Activated CD8-positive, alpha-beta T cell treated with anti-CD3 and anti-CD28 coated beads, Interleukin-2, amount 10 ng/mL, durations not matched to agents 7 days and 5 days (primary cell): ENCODE measurements at regions not wholly inside any gene's neighbourhood (a gene's known extent, or its start where the extent isn't known, plus 50 kb on each side); places are given as distances from the start of the nearest gene placed in this dataset.

Experiments used
- ATAC-seq: fragments of 150-1000 bp; cut with Tn5 transposase; one replicate; pipeline ENCODE4 v1.10.0; 2021; ENCODE audit warnings: moderate library complexity
- CTCF ChIA-PET: fragments of 350-600 bp; sonication (Branson Sonifier 250); formaldehyde crosslinking; loops from one replicate; lab custom pipeline; 2021; ENCODE audit warnings: antibody characterized with exemption; lab: Charles Lee
- POLR2A ChIA-PET: fragments of 350-600 bp; sonication (Branson Sonifier 250); formaldehyde crosslinking; loops from one replicate; lab custom pipeline; 2021; ENCODE audit warnings: antibody characterized with exemption; lab: Charles Lee
- DNase-seq: peaks from one replicate; pipeline ENCODE4 v3.0.0-alpha.2; 2020
- H3K27ac Mint-ChIP-seq: one replicate; pipeline ENCODE4 v1.8.0; 2021; ENCODE audit warnings: mild to moderate bottlenecking, mixed read lengths
- H3K27me3 Mint-ChIP-seq: one replicate; pipeline ENCODE4 v1.8.0; 2021; ENCODE audit warnings: low read depth, mixed read lengths
- H3K36me3 Mint-ChIP-seq: one replicate; pipeline ENCODE4 v1.8.0; 2021; ENCODE audit warnings: low read depth, mixed read lengths
- H3K4me1 Mint-ChIP-seq: one replicate; pipeline ENCODE4 v1.8.0; 2021; ENCODE audit warnings: low read depth, mixed read lengths
- H3K4me3 Mint-ChIP-seq: one replicate; pipeline ENCODE4 v1.8.0; 2021; ENCODE audit warnings: mild to moderate bottlenecking, mixed read lengths
- H3K9me3 Mint-ChIP-seq: one replicate; pipeline ENCODE4 v1.8.0; 2022; ENCODE audit warnings: mixed read lengths; ENCODE audit not compliant: insufficient read depth

GRCh38 chr10:57026307-57026706 is 665.2 kb upstream of the ZWINT start:
- Mint-ChIP-seq H3K9me3 (peaks cover 7% of the 10 kb centered on the region), H3K4me1 (no peaks in the 10 kb centered on the region), H3K27ac (no peak overlapping the region), H3K4me3 (no peak overlapping the region), H3K36me3 (no peaks in the 10 kb centered on the region), H3K27me3 (no peaks in the 10 kb centered on the region)
- DNase-seq = no peak
- ATAC-seq = no peak
- ChIA-PET POLR2A (no interaction called here), CTCF (no interaction called here)

- Mint-ChIP-seq H3K4me3 (no peak overlapping the region), H3K27me3 (no peaks in the 10 kb centered on the region), H3K9me3 (no peaks in the 10 kb centered on the region), H3K4me1 (no peaks in the 10 kb centered on the region), H3K27ac (no peak overlapping the region), H3K36me3 (no peaks in the 10 kb centered on the region)
- CTCF ChIA-PET = no interaction called here
- POLR2A ChIA-PET = no interaction called here
- DNase-seq (no peak), ATAC-seq (no peak)
Observed at GRCh38 chr10:57023626-57024025, 662.6 kb upstream of the ZWINT start.

- Mint-ChIP-seq H3K4me3 (no peak overlapping the region), H3K27ac (no peak overlapping the region), H3K9me3 (peaks cover 9% of the 10 kb centered on the region), H3K27me3 (no peaks in the 10 kb centered on the region), H3K36me3 (no peaks in the 10 kb centered on the region), H3K4me1 (no peaks in the 10 kb centered on the region)
- ChIA-PET POLR2A (no interaction called here), CTCF (no interaction called here)
- ATAC-seq = no peak
- no peak for DNase-seq
Observed at GRCh38 chr10:57018452-57018851, 657.4 kb upstream of the ZWINT start.

- ATAC-seq = no peak
- ChIA-PET CTCF (no interaction called here), POLR2A (no interaction called here)
- DNase-seq = no peak
- no peaks in the 10 kb centered on the region for H3K36me3 Mint-ChIP-seq
- no peak overlapping the region for H3K27ac Mint-ChIP-seq
- no peaks in the 10 kb centered on the region for H3K4me1 Mint-ChIP-seq
- H3K27me3 Mint-ChIP-seq = no peaks in the 10 kb centered on the region
- H3K9me3 Mint-ChIP-seq = peaks cover 9% of the 10 kb centered on the region
- no peak overlapping the region for H3K4me3 Mint-ChIP-seq
Observed at GRCh38 chr10:57017356-57018037, 656.4 kb upstream of the ZWINT start.

GRCh38 chr10:57015595-57016318 is 654.7 kb upstream of the ZWINT start:
- Mint-ChIP-seq H3K27ac (no peak overlapping the region), H3K27me3 (no peaks in the 10 kb centered on the region), H3K4me1 (no peaks in the 10 kb centered on the region), H3K36me3 (no peaks in the 10 kb centered on the region), H3K9me3 (peaks cover 10% of the 10 kb centered on the region), H3K4me3 (no peak overlapping the region)
- ATAC-seq (no peak), DNase-seq (no peak)
- ChIA-PET CTCF (no interaction called here), POLR2A (no interaction called here)

- Mint-ChIP-seq H3K36me3 (no peaks in the 10 kb centered on the region), H3K9me3 (peaks cover 15% of the 10 kb centered on the region), H3K4me3 (no peak overlapping the region), H3K27ac (no peak overlapping the region), H3K4me1 (no peaks in the 10 kb centered on the region), H3K27me3 (no peaks in the 10 kb centered on the region)
- ChIA-PET CTCF (no interaction called here), POLR2A (no interaction called here)
- DNase-seq (no peak), ATAC-seq (no peak)
Observed at GRCh38 chr10:57015187-57015586, 654.1 kb upstream of the ZWINT start.

GRCh38 chr10:57014758-57015157 is 653.7 kb upstream of the ZWINT start:
- H3K4me1 Mint-ChIP-seq = no peaks in the 10 kb centered on the region
- H3K36me3 Mint-ChIP-seq = no peaks in the 10 kb centered on the region
- no peaks in the 10 kb centered on the region for H3K27me3 Mint-ChIP-seq
- H3K4me3 Mint-ChIP-seq = no peak overlapping the region
- no peak for ATAC-seq
- no peak overlapping the region for H3K27ac Mint-ChIP-seq
- ChIA-PET CTCF (no interaction called here), POLR2A (no interaction called here)
- DNase-seq = no peak
- H3K9me3 Mint-ChIP-seq = peaks cover 15% of the 10 kb centered on the region

- peaks cover 14% of the 10 kb centered on the region for H3K9me3 Mint-ChIP-seq
- no peak overlapping the region for H3K27ac Mint-ChIP-seq
- H3K36me3 Mint-ChIP-seq = no peaks in the 10 kb centered on the region
- ATAC-seq (no peak), DNase-seq (no peak)
- no peaks in the 10 kb centered on the region for H3K27me3 Mint-ChIP-seq
- no peaks in the 10 kb centered on the region for H3K4me1 Mint-ChIP-seq
- ChIA-PET POLR2A (no interaction called here), CTCF (no interaction called here)
- H3K4me3 Mint-ChIP-seq = no peak overlapping the region
Observed at GRCh38 chr10:57008189-57008588, 647.1 kb upstream of the ZWINT start.

- CTCF ChIA-PET = no interaction called here
- POLR2A ChIA-PET = no interaction called here
- ATAC-seq (no peak), DNase-seq (no peak)
- Mint-ChIP-seq H3K27ac (no peak overlapping the region), H3K4me3 (no peak overlapping the region), H3K27me3 (no peaks in the 10 kb centered on the region), H3K36me3 (no peaks in the 10 kb centered on the region), H3K9me3 (peaks cover 15% of the 10 kb centered on the region), H3K4me1 (no peaks in the 10 kb centered on the region)
Observed at GRCh38 chr10:56991591-56992069, 630.6 kb upstream of the ZWINT start.

- H3K9me3 Mint-ChIP-seq = peaks cover 7% of the 10 kb centered on the region
- no peak overlapping the region for H3K4me3 Mint-ChIP-seq
- no peaks in the 10 kb centered on the region for H3K27me3 Mint-ChIP-seq
- DNase-seq (no peak), ATAC-seq (no peak)
- CTCF ChIA-PET = no interaction called here
- H3K36me3 Mint-ChIP-seq = no peaks in the 10 kb centered on the region
- POLR2A ChIA-PET = no interaction called here
- no peak overlapping the region for H3K27ac Mint-ChIP-seq
- no peaks in the 10 kb centered on the region for H3K4me1 Mint-ChIP-seq
Observed at GRCh38 chr10:56975513-56975912, 614.5 kb upstream of the ZWINT start.

- H3K4me3 Mint-ChIP-seq = no peak overlapping the region
- no peak overlapping the region for H3K27ac Mint-ChIP-seq
- POLR2A ChIA-PET = no interaction called here
- H3K4me1 Mint-ChIP-seq = no peaks in the 10 kb centered on the region
- no peaks in the 10 kb centered on the region for H3K36me3 Mint-ChIP-seq
- ATAC-seq (no peak), DNase-seq (no peak)
- CTCF ChIA-PET = no interaction called here
- H3K27me3 Mint-ChIP-seq = no peaks in the 10 kb centered on the region
- peaks cover 7% of the 10 kb centered on the region for H3K9me3 Mint-ChIP-seq
Observed at GRCh38 chr10:56973766-56974165, 612.7 kb upstream of the ZWINT start.

GRCh38 chr10:56943221-56943755 is 582.2 kb upstream of the ZWINT start:
- no peak for DNase-seq
- Mint-ChIP-seq H3K27ac (no peak overlapping the region), H3K4me1 (no peaks in the 10 kb centered on the region), H3K36me3 (no peaks in the 10 kb centered on the region), H3K4me3 (no peak overlapping the region), H3K9me3 (peaks cover 9% of the 10 kb centered on the region), H3K27me3 (no peaks in the 10 kb centered on the region)
- POLR2A ChIA-PET = no interaction called here
- CTCF ChIA-PET = no interaction called here
- ATAC-seq = no peak
